ENCODE measurements at regions not wholly inside any gene's neighbourhood (a gene's known extent, or its start where the extent isn't known, plus 50 kb on each side); places are given as distances from the start of the nearest gene placed in this dataset.
"Not testable (repeated sequence)": the region's sequence is repeated elsewhere in the genome, so short reads cannot be mapped to it uniquely, and the experiment has no call there.

DNA sequence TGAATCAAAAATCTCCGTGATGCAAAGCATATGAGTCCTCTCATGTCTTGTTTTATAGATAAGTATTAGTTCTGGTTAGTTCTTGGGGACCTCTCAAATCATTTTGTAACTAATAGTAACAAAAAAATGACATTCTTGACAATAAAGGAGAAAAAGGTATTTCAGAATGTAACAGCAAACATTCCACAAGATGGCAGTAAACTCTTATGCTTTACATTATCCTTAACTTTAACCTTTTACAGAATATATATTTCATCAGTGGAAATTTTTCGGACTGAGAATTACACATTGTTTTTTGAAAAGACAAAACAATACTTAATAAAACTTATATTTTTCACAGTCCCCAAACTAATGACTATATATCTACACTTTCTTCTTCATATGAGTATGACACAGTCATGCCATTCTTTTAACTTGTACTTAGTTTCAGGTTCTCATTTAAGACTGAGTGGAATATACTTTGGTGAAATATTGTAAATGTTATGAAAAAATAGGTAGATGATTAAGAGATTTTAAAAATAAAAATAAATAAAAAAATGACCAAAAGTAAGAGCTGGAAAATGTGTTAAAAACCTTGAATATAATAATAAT is 142.9 kb upstream of the NXPH2 start:
- peak; percentile 14 for DNase-seq (ENCODE audit: low spot score)

DNA sequence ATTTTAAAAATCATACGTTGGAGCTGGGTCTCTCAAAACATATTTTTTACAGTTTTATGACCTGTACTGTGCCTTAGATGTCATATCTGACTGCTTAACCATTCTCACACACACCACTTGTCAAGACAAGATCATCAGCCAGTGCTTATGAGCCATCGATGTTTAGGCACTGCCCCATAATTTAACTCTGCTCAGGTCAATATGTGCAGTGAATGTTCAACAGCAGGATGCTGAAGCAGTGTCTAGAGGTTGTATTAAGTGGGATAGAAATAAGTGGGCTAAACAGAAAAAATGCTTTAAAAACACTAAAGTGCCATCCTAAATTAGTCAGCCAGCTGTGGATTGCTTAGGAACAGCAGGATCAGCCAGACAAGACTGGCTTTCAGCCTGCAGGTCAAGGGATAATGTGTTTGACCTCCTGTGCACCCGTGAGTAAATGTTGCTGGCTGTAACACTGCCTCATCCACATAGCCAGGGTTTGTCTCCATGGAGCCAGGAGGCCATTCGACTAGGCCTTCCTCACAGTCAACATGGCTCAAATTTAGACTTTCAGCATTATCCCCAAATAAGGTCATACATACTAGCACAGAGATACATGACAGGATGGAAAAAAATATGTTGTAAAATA is 139.0 kb upstream of the NXPH2 start:
- no peak for DNase-seq (ENCODE audit: low spot score)

DNA sequence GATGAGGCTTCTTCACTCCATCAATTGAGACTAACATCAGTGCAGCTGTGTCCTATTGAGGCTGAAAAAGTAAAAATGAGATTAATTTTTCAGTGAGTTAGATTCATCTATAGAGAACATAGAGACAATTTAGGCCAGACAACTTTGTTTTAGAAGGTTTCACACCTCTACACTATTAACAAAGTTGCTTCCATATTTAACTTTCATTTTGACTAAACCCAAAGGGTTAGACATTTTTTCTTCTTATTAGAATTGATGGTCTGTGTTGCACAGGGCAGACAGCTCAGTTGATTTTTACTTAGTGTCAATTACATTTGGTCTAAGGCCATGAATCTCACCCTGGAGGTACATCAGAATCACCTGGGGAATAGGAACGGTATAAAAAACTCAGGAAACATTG is 130.2 kb upstream of the NXPH2 start:
- DNase-seq (ENCODE audit: low spot score) = no peak

DNA sequence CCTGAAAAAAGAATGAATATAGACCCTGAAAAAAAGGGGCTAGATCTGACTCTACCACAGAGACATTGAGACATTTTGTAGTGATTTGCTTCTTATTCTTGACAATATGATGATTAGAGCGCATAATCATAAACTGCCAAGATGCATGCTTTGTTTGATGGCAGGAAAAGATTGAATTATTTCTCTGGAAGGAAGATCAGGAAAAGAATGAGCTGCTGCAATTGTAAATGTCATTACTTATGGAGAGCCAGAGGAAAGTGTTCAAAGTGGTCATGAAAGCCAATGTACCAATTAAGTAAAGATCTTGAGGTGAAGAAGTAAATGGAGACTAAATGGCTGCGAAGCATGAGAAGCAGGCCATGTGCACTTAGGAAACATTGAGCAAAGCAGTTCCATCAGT is 126.4 kb upstream of the NXPH2 start:
- DNase-seq (ENCODE audit: low spot score) = no peak

DNA sequence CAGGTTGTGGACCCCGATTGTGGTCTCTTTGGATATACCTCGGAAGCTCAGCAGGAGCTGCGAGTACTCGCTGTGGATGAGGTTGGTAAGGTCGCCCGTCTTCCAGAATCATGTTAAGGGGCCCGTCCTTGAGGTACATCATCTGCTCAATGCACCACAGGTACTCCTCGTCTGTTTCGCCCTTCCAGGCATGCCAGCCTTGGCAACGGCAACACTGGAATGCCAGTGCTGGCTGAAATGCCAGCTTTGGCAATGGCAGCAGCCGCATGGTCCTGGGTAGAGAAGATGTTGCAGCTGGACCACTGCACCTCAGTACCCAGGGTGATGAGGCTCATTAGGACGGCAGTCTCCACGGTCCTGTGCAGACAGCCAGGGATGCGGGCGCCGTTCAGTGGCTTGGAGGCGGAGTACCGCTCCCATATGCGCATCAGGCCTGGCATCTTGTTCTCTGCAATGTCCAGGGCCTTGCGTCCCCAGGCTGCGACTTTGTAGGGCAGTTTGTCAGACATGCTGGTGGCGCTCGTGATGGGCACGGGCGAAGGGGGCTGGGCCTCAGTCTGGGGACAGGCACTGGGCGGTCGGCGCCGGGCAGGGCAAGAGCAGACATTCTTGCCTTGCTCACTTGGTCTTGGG is 122.2 kb upstream of the NXPH2 start:
- no peak for DNase-seq (ENCODE audit: low spot score)

DNA sequence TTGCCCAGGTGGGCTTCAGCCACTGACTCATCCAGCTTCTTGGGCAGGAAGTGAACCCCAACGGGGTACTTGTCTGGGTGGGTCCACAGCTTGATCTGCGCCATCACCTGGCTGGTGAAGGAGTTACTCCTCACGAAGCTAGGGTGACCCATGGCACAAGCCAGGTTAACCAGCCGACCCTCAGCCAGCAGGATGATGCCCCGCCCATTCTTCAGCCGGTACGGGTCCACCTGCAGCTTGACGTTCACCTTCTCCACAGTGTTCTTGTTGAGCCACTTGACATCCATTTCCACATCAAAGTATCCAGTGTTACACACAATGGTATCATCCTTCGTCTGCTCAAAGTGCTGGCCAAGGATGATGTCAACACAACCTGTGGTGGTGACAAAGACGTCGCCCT is 121.3 kb upstream of the NXPH2 start:
- no peak for DNase-seq (ENCODE audit: low spot score)

DNA sequence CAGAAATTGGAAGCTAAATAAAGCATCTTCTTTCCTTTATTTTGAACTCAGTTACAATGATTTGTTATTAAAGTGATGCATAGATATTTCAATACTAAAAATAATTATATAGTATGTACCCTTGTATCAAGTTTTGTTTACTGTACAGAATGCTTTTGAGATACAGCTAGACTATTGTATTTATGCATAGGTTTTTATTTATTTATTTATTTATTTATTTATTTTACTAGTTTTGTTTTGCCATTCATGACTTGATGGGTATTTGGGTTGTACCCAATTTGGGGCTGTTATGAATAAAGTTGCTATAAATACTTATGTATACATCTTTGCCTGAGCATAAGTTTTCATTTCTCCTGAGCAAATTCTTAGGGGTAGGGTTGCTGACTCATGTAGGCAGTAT is 118.7 kb upstream of the NXPH2 start:
- no peak for DNase-seq (ENCODE audit: low spot score)

DNA sequence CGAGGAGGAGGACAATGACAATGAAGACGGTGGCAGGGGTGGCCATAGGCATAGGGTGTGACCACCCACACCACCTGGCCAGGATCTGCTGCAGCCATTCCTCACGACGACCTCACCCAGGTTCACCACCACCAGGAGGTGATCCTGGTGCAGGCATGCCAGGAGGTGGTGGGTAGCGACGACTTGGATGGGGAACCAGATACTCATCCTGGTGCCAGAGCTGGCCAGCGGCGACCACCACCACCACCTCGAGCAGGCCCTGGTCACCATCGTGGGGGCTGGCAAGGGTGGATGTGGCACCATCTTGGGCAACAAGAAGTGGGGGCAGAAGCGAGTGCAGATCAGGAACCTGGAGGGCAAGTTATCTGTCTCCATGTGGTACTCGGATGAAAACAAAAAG is 117.1 kb upstream of the NXPH2 start:
- no peak for DNase-seq (ENCODE audit: low spot score)

DNA sequence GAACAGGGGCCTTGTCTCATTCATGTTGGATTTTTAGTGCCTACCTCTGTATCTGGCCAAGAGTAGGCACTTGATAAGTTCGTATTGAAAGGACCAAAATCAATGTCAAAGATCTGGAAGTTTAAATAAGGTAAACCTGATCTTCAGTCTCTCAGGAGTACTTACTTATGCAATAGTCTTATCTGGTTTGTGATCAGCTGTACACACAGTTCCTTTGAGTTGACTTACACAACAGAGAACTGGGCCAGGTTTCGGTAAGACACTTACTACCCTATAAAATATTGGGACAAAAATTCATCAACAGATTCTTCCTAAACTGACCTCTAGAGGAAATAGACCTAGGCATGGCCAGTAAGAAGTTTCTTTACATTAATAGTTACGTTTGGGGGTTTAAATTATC is 113.6 kb upstream of the NXPH2 start:
- no peak for DNase-seq (ENCODE audit: low spot score)

DNA sequence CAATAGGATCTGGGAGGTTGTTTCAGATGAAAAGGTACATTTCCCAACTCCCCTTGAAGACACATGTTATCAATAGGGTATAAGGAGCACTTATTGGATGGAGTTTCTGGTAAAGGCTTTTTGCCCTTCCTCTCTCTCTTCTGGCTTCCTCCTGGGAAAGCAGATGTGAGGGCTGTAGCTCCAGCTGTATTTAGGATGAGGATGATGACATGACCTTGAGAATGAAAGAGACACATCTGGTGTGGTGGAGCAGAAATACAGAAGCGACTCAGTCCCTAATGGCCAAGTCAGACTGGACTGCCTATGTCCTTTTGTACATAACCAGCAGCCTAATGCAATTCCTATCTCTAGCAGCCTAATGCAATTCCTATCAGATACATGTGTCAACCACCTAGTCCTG is 100.9 kb upstream of the NXPH2 start:
- no peak for DNase-seq (ENCODE audit: low spot score)

DNA sequence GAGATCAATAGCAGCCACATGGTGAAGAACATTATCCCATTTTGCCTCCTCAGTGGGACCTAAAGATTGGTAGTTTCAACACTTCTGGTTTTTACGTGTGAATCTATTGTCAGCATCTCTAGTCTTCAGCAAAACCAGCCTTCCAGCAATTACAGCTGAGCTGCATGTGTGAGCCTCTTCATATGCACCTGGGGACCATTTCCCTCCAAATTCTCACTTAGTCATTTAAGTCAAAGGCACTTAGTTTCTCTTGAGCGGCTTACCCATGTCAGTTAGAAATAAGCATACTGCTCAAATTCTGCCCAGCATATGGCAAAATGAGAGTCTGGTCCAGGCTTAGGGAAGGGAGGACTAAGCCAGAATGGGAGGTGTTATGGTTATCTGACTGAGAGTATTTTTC is 99.7 kb upstream of the NXPH2 start:
- DNase-seq (ENCODE audit: low spot score) = no peak

DNA sequence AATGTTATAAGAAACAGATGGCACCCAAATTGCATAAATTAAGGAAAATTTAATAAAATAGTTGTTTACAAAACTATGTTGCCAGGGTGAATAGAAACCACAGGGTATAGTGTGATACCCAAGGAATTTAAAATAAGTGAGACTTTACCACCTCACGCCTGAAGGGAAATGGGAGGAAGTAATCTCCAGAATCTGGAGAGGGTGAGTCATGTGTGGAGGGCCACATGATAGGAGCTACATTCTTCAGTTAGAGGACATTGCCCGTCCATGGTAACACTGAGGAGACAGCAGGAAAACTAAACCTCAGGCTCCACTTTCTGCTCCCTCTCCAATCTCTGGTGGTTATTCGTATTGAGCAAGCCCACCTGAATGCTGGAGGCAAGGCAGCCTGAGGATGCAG is 97.2 kb upstream of the NXPH2 start:
- peak; percentile 4 for DNase-seq (ENCODE audit: low spot score)

DNA sequence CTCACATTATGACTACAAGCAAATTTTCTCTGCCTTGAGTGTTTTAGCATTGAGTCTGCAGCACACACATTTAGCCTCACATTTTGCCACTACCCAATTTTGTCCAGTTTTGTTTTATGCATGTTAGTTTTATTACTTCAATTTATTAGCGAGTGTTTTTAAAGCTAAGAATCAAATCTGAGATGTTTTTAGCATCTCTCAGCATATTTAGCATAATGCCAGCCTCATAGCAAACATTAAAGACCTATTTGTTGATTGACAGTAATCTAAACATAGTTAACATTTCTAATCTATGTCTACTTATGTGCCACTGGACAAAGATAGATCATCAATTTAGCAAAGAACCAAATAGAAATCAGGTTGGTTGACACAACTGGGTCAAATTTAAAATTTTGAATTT is 94.1 kb upstream of the NXPH2 start:
- no peak for DNase-seq (ENCODE audit: low spot score)

DNA sequence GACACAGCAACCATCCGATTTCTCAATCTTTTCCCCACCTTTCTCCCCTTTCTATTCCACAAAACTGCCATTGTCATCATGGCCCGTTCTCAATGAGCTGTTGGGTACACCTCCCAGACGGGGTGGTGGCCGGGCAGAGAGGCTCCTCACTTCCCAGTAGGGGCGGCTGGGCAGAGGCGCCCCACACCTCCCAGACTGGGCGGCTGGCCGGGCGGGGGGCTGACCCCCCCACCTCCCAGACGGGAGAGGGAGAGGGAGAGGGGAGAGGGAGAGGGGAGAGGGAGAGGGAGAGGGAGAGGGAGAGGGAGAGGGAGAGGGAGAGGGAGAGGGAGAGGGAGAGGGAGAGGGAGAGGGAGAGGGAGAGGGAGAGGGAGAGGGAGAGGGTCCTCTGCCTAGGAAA is 91.9 kb upstream of the NXPH2 start:
- not testable (repeated sequence) for DNase-seq (ENCODE audit: low spot score)

DNA sequence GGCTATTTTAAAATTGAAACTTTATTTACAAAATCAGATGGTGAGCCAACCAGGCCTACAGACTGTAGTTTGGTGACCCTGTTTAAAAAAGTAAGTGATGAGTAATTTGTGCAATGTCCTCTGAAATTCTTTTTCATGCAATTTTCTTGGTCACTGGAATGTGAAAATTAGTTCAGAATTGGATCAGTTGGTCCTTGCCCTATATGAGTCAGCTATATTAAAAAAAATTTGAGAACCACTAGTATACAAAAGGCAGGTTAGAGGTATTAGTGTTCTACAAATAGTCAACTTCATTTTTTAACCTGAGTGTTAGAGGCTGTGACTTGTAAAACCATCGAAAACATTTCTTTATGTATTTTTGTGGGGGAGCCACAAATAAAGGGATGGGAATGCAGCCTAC is 91.1 kb upstream of the NXPH2 start:
- DNase-seq (ENCODE audit: low spot score) = no peak

DNA sequence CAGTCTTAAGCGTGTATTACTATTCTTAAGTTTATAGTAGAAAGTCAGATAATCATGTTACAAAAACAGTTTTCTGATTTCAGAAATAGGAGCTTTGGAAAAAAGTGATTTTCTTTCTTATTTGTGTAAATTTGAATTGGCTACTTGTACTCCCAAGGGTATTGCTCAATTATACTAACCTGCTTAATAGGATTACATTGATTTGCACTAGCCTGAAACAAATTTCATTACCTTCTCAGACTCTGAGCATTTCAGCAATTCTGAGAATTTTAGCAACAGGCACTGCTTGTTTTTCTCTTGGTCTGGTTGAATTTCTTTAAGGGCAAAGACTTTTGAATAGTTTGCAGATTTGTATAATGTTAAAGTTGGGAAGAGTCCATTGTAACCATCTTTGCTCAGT is 87.2 kb upstream of the NXPH2 start:
- DNase-seq (ENCODE audit: low spot score) = no peak

DNA sequence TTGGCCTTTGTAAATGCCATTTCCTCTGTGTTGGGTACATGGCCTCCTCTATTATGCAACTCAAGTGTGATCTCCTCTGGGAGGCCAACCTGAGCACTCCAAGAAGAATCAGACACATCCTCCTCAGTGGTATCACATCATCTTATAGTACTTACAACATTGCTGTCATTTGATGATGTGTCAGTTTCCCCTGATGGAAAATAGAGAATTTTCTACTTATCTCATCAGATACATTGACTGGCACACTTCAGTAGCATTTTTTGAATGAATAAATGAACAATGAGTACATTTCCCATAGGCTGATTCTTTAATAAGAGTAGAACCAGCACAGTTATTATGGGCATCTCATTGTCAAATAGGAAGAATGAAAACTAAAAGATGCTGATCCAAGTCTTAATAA is 86.6 kb upstream of the NXPH2 start:
- DNase-seq (ENCODE audit: low spot score) = no peak

DNA sequence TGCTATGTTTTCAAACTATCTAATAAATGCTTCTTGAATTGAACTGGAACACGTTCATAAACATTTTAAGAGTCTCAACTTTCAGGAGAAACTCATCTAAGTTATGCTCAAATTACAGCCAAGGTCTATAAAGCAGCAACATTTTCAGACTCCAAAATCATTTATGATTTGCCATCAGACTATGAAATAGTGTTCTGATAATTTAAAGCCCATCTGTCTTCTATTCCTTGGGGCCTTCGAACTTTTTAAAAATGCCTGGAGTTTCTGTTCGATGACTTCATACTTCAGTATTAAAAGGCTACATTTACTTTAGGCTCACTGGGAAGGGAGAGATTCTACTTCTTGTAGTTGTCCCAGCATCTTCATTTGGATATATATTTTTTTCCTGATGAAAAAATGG is 73.6 kb upstream of the NXPH2 start:
- no peak for DNase-seq (ENCODE audit: low spot score)

DNA sequence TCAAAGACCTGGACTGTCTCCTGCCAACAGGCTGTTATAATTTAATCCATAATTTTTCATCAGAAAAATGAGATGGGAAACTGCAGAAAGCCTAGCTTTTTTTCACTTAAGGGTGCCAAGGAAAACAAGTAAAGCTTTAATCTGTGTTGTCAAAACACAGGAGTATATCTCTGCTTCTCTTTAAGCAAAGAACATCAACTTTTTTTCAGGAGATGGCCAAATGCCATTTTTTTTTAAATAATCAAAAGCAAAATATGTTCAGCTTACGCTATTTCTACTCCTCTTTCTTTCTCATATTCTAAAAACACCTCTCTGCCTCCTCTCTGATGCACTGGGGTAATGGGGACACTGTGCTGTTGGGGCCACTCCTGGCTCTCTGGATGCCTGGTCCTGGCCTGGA is 73.1 kb upstream of the NXPH2 start:
- DNase-seq (ENCODE audit: low spot score) = no peak

DNA sequence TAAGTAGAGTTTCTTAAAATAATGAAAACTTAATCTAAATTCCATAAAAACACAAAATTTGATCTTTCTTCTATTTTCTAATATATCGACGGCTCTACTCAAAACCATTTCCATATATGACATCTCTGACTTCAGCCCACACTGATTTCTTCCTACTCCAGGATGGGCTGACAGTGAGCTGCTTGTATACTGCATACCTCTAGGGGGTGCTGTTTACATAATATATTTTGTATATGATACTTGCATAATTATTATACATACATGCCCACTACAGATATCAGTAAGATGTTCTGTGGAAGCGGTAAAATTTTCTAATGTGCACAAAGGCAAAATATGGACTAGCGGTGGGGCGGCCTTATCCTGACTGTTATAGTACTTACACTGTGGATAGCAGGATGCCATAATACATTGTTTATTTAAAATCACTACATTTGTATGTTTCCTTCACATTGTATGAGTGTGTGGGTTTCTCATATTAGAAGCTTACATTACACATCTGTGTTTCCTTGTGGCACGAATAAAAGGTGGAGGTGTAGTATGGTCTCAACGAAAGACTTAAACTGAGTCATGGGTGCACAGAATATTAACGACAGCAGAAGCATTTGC is 66.1 kb upstream of the NXPH2 start:
- peak; percentile 56 for DNase-seq (ENCODE audit: low spot score)

DNA sequence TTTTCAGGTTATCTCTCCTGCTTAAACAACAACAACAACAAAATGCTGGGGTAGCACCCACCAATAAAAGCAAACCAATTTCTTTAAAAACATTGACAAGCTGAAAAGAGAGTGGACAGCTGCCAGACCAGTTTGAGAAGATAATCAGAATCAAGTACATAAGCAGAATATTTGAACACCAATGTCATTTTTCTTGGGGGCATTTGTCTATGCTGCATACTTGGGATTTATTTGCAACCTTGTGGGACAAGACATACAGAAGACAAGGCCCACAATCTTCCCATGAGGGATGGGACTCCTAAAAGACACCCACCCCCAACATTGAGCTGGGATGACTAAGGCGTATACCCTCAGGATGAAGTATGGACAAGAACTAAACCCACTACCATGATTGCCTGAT is 62.2 kb upstream of the NXPH2 start:
- no peak for DNase-seq (ENCODE audit: low spot score)

DNA sequence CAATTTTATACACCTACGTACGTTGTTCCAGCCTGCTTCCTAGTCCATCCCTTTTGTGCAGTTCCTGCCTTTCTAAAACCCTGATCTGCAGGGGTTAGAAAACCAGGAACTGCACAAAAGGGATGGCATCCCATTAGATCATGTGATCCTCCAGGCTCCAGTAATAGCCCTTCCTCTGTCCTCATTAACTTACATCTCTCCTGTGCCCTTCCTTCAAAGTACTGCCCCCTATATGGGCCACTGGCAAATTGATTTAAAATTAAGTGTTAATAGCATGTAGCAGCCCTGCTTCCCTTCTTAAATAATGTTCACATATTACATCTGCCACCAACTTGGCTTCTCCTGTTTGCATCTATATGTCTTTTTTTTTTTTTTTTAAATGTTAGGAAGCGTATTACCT is 61.3 kb upstream of the NXPH2 start:
- DNase-seq (ENCODE audit: low spot score) = no peak

DNA sequence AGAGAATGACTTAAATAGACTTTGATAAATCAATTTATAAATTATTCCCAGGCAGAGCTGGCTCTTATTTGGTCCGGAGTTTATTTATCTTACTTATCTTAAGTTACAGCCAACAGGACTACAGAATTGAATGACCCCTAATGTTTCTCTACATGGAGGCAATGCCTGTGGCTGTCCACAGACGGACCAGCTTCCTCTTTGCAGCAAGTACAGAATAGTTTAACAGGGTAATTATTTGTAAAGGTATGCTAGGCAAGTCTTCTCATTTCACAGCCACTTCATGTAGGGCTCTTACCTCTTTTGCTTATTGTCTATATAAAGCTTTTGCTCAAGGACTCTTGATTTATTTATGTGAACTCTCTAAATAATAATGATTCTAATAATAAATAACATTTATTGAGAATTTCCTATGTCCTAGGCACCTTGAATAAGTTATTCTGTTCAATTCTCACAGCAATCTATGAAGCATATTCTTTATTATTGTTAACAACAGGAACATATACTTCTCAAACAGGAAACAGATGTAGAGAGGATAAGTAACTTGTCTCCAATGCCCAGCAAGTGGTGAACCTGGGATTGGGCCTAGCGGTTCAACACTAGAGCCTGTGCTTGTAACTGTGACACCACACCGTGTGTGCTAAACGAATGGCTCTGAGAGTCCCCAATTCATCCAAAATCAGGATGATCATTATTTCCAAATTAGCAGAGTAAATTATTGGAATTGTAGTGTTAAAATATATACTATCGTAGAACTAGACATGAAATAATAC is 58.8 kb upstream of the NXPH2 start:
- no peak for DNase-seq (ENCODE audit: low spot score)

Data from COLO829 (cell line).